Activated CD8-positive, alpha-beta memory T cell treated with anti-CD3 and anti-CD28 coated beads, Interleukin-2, amount 10 ng/mL, durations not matched to agents 7 days and 5 days (primary cell): ENCODE measurements at regions not wholly inside any gene's neighbourhood (a gene's known extent, or its start where the extent isn't known, plus 50 kb on each side); places are given as distances from the start of the nearest gene placed in this dataset.

ENCODE experiments used
- ATAC-seq: fragments of 150-1000 bp; cut with Tn5 transposase; one replicate; pipeline ENCODE4 v1.10.0; 2021; ENCODE audit warnings: moderate library complexity
- CTCF ChIA-PET: fragments of 350-600 bp; sonication (Branson Sonifier 250); formaldehyde crosslinking; loops from one replicate; lab custom pipeline; 2021; ENCODE audit warnings: antibody characterized with exemption; lab: Charles Lee
- DNase-seq: peaks from one replicate; pipeline ENCODE4 v3.0.0-alpha.2; 2020
- H3K27ac Mint-ChIP-seq: one replicate; pipeline ENCODE4 v1.8.0; 2021; ENCODE audit warnings: mild to moderate bottlenecking, mixed read lengths
- H3K27me3 Mint-ChIP-seq: one replicate; pipeline ENCODE4 v1.8.0; 2021; ENCODE audit warnings: mixed read lengths
- H3K36me3 Mint-ChIP-seq: one replicate; pipeline ENCODE4 v1.8.0; 2021; ENCODE audit warnings: mild to moderate bottlenecking, mixed read lengths
- H3K4me1 Mint-ChIP-seq: one replicate; pipeline ENCODE4 v1.8.0; 2021; ENCODE audit warnings: mixed read lengths
- H3K4me3 Mint-ChIP-seq: one replicate; pipeline ENCODE4 v1.8.0; 2021; ENCODE audit warnings: mild to moderate bottlenecking, moderate library complexity, mixed read lengths
- H3K9me3 Mint-ChIP-seq: one replicate; pipeline ENCODE4 v1.8.0; 2022; ENCODE audit warnings: low read depth, mixed read lengths

- H3K4me1 Mint-ChIP-seq, result no peaks in the 10 kb centered on the region
- CTCF ChIA-PET, result no interaction called here
- no peak for DNase-seq
- H3K27me3 Mint-ChIP-seq, result no peaks in the 10 kb centered on the region
- no peak overlapping the region for H3K4me3 Mint-ChIP-seq
- H3K27ac Mint-ChIP-seq, result no peak overlapping the region
- ATAC-seq, result no peak
- no peaks in the 10 kb centered on the region for H3K36me3 Mint-ChIP-seq
- peaks cover 11% of the 10 kb centered on the region for H3K9me3 Mint-ChIP-seq
Measured at GRCh38 chr17:53891726-53892125, 69.0 kb downstream of the KIF2B start.

GRCh38 chr17:53892222-53892621 is 69.5 kb downstream of the KIF2B start:
- CTCF ChIA-PET, result no interaction called here
- Mint-ChIP-seq H3K4me1 (no peaks in the 10 kb centered on the region), H3K36me3 (no peaks in the 10 kb centered on the region), H3K9me3 (peaks cover 11% of the 10 kb centered on the region), H3K27me3 (no peaks in the 10 kb centered on the region), H3K4me3 (no peak overlapping the region), H3K27ac (no peak overlapping the region)
- DNase-seq, result no peak
- no peak for ATAC-seq

GRCh38 chr17:53894591-53894990 is 71.9 kb downstream of the KIF2B start:
- Mint-ChIP-seq H3K27ac (no peak overlapping the region), H3K4me1 (no peaks in the 10 kb centered on the region), H3K9me3 (peaks cover 10% of the 10 kb centered on the region), H3K27me3 (no peaks in the 10 kb centered on the region), H3K4me3 (no peak overlapping the region), H3K36me3 (no peaks in the 10 kb centered on the region)
- CTCF ChIA-PET, result no interaction called here
- DNase-seq (no peak), ATAC-seq (no peak)

- Mint-ChIP-seq H3K36me3 (peaks cover 2% of the 10 kb centered on the region), H3K9me3 (peaks cover 17% of the 10 kb centered on the region), H3K27me3 (no peaks in the 10 kb centered on the region), H3K27ac (no peak overlapping the region), H3K4me3 (no peak overlapping the region), H3K4me1 (no peaks in the 10 kb centered on the region)
- CTCF ChIA-PET, result no interaction called here
- DNase-seq (no peak), ATAC-seq (no peak)
Measured at GRCh38 chr17:53896047-53896446, 73.3 kb downstream of the KIF2B start.

- ATAC-seq (no peak), DNase-seq (no peak)
- H3K4me3 Mint-ChIP-seq, result no peak overlapping the region
- H3K36me3 Mint-ChIP-seq, result peaks cover 2% of the 10 kb centered on the region
- no peaks in the 10 kb centered on the region for H3K4me1 Mint-ChIP-seq
- H3K27ac Mint-ChIP-seq, result no peak overlapping the region
- CTCF ChIA-PET, result no interaction called here
- peaks cover 20% of the 10 kb centered on the region for H3K9me3 Mint-ChIP-seq
- no peaks in the 10 kb centered on the region for H3K27me3 Mint-ChIP-seq
Measured at GRCh38 chr17:53900951-53901350, 78.2 kb downstream of the KIF2B start.

- Mint-ChIP-seq H3K36me3 (no peaks in the 10 kb centered on the region), H3K9me3 (peaks cover 14% of the 10 kb centered on the region), H3K4me1 (no peaks in the 10 kb centered on the region), H3K4me3 (no peak overlapping the region), H3K27me3 (no peaks in the 10 kb centered on the region), H3K27ac (no peak overlapping the region)
- CTCF ChIA-PET, result no interaction called here
- ATAC-seq (no peak), DNase-seq (no peak)
Measured at GRCh38 chr17:53907435-53907834, 84.7 kb downstream of the KIF2B start.

- Mint-ChIP-seq H3K9me3 (peaks cover 13% of the 10 kb centered on the region), H3K36me3 (peaks cover 1% of the 10 kb centered on the region), H3K4me3 (no peak overlapping the region), H3K4me1 (no peaks in the 10 kb centered on the region), H3K27me3 (no peaks in the 10 kb centered on the region), H3K27ac (no peak overlapping the region)
- ATAC-seq, result no peak
- DNase-seq, result no peak
- CTCF ChIA-PET, result no interaction called here
Measured at GRCh38 chr17:53909802-53910201, 87.1 kb downstream of the KIF2B start.

- DNase-seq (no peak), ATAC-seq (no peak)
- H3K27me3 Mint-ChIP-seq, result no peaks in the 10 kb centered on the region
- H3K9me3 Mint-ChIP-seq, result peaks cover 9% of the 10 kb centered on the region
- H3K27ac Mint-ChIP-seq, result no peak overlapping the region
- H3K4me3 Mint-ChIP-seq, result no peak overlapping the region
- H3K36me3 Mint-ChIP-seq, result peaks cover 1% of the 10 kb centered on the region
- H3K4me1 Mint-ChIP-seq, result no peaks in the 10 kb centered on the region
- CTCF ChIA-PET, result no interaction called here
Measured at GRCh38 chr17:53912117-53912516, 89.4 kb downstream of the KIF2B start.

GRCh38 chr17:53919356-53919755 is 96.6 kb downstream of the KIF2B start:
- Mint-ChIP-seq H3K27me3 (no peaks in the 10 kb centered on the region), H3K27ac (no peak overlapping the region), H3K4me3 (no peak overlapping the region), H3K36me3 (peaks cover 1% of the 10 kb centered on the region), H3K4me1 (no peaks in the 10 kb centered on the region), H3K9me3 (no peaks in the 10 kb centered on the region)
- no peak for DNase-seq
- no peak for ATAC-seq
- CTCF ChIA-PET, result no interaction called here

- CTCF ChIA-PET, result no interaction called here
- ATAC-seq, result no peak
- Mint-ChIP-seq H3K4me3 (no peak overlapping the region), H3K36me3 (peaks cover 1% of the 10 kb centered on the region), H3K27me3 (no peaks in the 10 kb centered on the region), H3K27ac (no peak overlapping the region), H3K9me3 (peaks cover 9% of the 10 kb centered on the region), H3K4me1 (no peaks in the 10 kb centered on the region)
- DNase-seq, result no peak
Measured at GRCh38 chr17:53924530-53925455, 102.1 kb downstream of the KIF2B start.

GRCh38 chr17:53932386-53932785 is 109.7 kb downstream of the KIF2B start:
- no peak overlapping the region for H3K27ac Mint-ChIP-seq
- CTCF ChIA-PET, result no interaction called here
- H3K36me3 Mint-ChIP-seq, result no peaks in the 10 kb centered on the region
- no peak overlapping the region for H3K4me3 Mint-ChIP-seq
- ATAC-seq, result no peak
- H3K9me3 Mint-ChIP-seq, result peaks cover 10% of the 10 kb centered on the region
- H3K27me3 Mint-ChIP-seq, result no peaks in the 10 kb centered on the region
- DNase-seq, result no peak
- no peaks in the 10 kb centered on the region for H3K4me1 Mint-ChIP-seq

GRCh38 chr17:53934931-53935330 is 112.2 kb downstream of the KIF2B start:
- no peak for DNase-seq

GRCh38 chr17:53941231-53941630 is 118.5 kb downstream of the KIF2B start:
- Mint-ChIP-seq H3K4me3 (no peak overlapping the region), H3K9me3 (peaks cover 4% of the 10 kb centered on the region), H3K4me1 (no peaks in the 10 kb centered on the region), H3K36me3 (no peaks in the 10 kb centered on the region), H3K27me3 (no peaks in the 10 kb centered on the region), H3K27ac (no peak overlapping the region)
- ATAC-seq (no peak), DNase-seq (no peak)
- CTCF ChIA-PET, result no interaction called here

More at GRCh38 chr17:53934931-53935330, 112.2 kb downstream of the KIF2B start:
- Mint-ChIP-seq H3K27ac (no peak overlapping the region), H3K36me3 (no peaks in the 10 kb centered on the region), H3K4me3 (no peak overlapping the region), H3K27me3 (no peaks in the 10 kb centered on the region), H3K9me3 (peaks cover 5% of the 10 kb centered on the region), H3K4me1 (no peaks in the 10 kb centered on the region)
- CTCF ChIA-PET, result no interaction called here
- ATAC-seq, result no peak

GRCh38 chr17:53942436-53942835 is 119.7 kb downstream of the KIF2B start:
- no peak for DNase-seq
- Mint-ChIP-seq H3K4me1 (no peaks in the 10 kb centered on the region), H3K4me3 (no peak overlapping the region), H3K27ac (no peak overlapping the region), H3K27me3 (no peaks in the 10 kb centered on the region), H3K9me3 (peaks cover 4% of the 10 kb centered on the region), H3K36me3 (no peaks in the 10 kb centered on the region)
- no peak for ATAC-seq
- CTCF ChIA-PET, result no interaction called here
